ENCODE measurements at regions not wholly inside any gene's neighbourhood (a gene's known extent, or its start where the extent isn't known, plus 50 kb on each side); places are given as distances from the start of the nearest gene placed in this dataset.

DNA sequence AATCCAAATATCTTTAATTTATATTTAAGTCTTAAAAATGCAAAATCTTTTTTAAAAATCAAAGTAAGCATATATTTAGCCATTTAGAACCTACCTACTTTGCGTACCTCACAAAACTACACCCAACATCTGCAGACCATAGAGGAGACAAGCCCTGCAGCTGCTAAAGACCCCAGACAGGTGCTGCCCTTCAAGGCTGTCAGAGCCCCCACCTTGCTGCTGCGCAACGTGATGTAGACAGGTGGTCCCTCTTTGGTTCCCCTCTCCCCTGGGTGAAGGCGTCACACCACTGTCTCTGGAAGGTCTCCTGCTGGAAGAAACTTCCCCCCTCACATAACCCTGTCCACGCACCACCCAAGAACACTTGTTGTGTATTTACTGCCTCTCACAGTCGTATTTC lies 204.5 kb downstream of the ARRDC4 start:
- Histone ChIP-seq H3K4me1 (ENCODE audit: control insufficient read depth in 2 of 2, insufficient read depth in 2 of 2, low read length in 2 of 2) (peaks cover 5 to 15% of the 10 kb centered on the region in 2 donors), H3K9ac (ENCODE audit: low read length) (no peak overlapping the region), H2AFZ (ENCODE audit: insufficient read depth, low read depth, low read length, poor library complexity, severe bottlenecking) (no peak overlapping the region), H3K36me3 (replicated peaks in 1 of 2; ENCODE audit: control extremely low read depth in 1 of 2, control insufficient read depth in 1 of 2, extremely low read depth in 1 of 2, insufficient read depth in 2 of 2, low read length in 1 of 2) (no peaks in the 10 kb centered on the region), H3K79me2 (ENCODE audit: control insufficient read depth, insufficient read depth, low read length) (no peaks in the 10 kb centered on the region), H3K9me3 (ENCODE audit: control extremely low read depth in 1 of 3, control insufficient read depth in 2 of 3, insufficient read depth in 1 of 3, low read length in 2 of 3) (no peaks in the 10 kb centered on the region), H3K4me3 (ENCODE audit: control extremely low read depth in 1 of 5, extremely low read depth in 1 of 5, insufficient read depth in 1 of 5, low read depth in 2 of 5, low read length in 4 of 5) (no peak overlapping the region), H3K4me2 (replicated peaks; ENCODE audit: low read depth, low read length, poor library complexity, severe bottlenecking) (no peak overlapping the region), H4K20me1 (ENCODE audit: control insufficient read depth, insufficient read depth, low read length, poor library complexity, severe bottlenecking) (no peaks in the 10 kb centered on the region), H3K27ac (ENCODE audit: low read length in 2 of 2) (no peak overlapping the region), H3K27me3 (replicated peaks in 1 of 4; ENCODE audit: control extremely low read depth in 1 of 4, control insufficient read depth in 3 of 4, insufficient read depth in 4 of 4, low read length in 3 of 4) (no peaks in the 10 kb centered on the region)
- Mint-ChIP-seq H3K4me3 (no peak overlapping the region), H3K4me1 (peaks cover 17% of the 10 kb centered on the region), H3K9me3 (ENCODE audit: insufficient read depth) (no peaks in the 10 kb centered on the region), H3K27me3 (no peaks in the 10 kb centered on the region), H3K27ac (no peak overlapping the region)
- WGBS (ENCODE audit: insufficient coverage): 41% methylated on average over 3 of the region's 6 CpGs
- ChIA-PET CTCF (no interaction called here), POLR2A (no interaction called here)
- ATAC-seq (ENCODE audit: low read depth): no peak
- intact Hi-C loops (cut with micrococcal nuclease): no loop called here
- no peak for TF ChIP-seq EZH2 (IDR thresholded peaks at IDR 0.05; ENCODE audit: borderline replicate concordance, insufficient read depth, low read depth, low read length, poor library complexity, severe bottlenecking)
- TF ChIP-seq, protein P1, sequence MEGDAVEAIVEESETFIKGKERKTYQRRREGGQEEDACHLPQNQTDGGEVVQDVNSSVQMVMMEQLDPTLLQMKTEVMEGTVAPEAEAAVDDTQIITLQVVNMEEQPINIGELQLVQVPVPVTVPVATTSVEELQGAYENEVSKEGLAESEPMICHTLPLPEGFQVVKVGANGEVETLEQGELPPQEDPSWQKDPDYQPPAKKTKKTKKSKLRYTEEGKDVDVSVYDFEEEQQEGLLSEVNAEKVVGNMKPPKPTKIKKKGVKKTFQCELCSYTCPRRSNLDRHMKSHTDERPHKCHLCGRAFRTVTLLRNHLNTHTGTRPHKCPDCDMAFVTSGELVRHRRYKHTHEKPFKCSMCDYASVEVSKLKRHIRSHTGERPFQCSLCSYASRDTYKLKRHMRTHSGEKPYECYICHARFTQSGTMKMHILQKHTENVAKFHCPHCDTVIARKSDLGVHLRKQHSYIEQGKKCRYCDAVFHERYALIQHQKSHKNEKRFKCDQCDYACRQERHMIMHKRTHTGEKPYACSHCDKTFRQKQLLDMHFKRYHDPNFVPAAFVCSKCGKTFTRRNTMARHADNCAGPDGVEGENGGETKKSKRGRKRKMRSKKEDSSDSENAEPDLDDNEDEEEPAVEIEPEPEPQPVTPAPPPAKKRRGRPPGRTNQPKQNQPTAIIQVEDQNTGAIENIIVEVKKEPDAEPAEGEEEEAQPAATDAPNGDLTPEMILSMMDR (IDR thresholded peaks at IDR 0.05): no peak
- DNase-seq: no peak

DNA sequence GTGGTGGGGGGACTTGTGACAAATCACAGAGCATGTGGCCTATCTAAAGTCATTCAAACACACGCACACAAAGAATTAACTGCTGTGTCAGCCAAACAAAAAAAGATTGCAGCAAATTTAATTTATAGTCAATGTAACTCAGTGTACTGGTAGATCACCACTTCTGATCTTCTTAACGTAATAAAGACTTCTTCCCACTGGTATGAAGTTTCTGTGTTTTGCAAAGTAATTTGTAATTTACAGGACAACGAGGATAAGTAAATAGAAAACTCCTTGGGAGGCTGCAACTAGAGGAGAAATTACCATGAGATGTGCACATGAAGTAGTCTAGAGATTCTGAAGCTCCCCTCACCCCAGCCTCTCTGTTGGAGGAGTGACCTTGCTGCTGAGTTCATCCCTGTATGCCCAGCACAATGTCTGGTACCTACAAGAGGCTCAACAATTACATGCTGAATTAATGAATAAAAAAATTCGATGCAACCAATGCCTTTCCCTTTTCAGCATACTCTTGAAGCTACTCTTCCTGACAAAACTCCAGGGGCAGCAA lies 207.3 kb downstream of the ARRDC4 start:
- no peak for TF ChIP-seq EZH2 (IDR thresholded peaks at IDR 0.05; ENCODE audit: borderline replicate concordance, insufficient read depth, low read depth, low read length, poor library complexity, severe bottlenecking)
- TF ChIP-seq, protein P1 (IDR thresholded peaks at IDR 0.05): no peak
- POLR2A ChIA-PET: no interaction called here

More for the DNA sequence above, 207.3 kb downstream of the ARRDC4 start:
- Histone ChIP-seq H3K9ac (ENCODE audit: low read length) (no peak overlapping the region), H3K4me3 (ENCODE audit: control extremely low read depth in 1 of 5, extremely low read depth in 1 of 5, insufficient read depth in 1 of 5, low read depth in 2 of 5, low read length in 4 of 5) (no peak overlapping the region), H3K9me3 (ENCODE audit: control extremely low read depth in 1 of 3, control insufficient read depth in 2 of 3, insufficient read depth in 1 of 3, low read length in 2 of 3) (no peaks in the 10 kb centered on the region), H3K4me2 (replicated peaks; ENCODE audit: low read depth, low read length, poor library complexity, severe bottlenecking) (no peak overlapping the region), H2AFZ (ENCODE audit: insufficient read depth, low read depth, low read length, poor library complexity, severe bottlenecking) (no peak overlapping the region), H3K4me1 (ENCODE audit: control insufficient read depth in 2 of 2, insufficient read depth in 2 of 2, low read length in 2 of 2) (peaks cover 5 to 7% of the 10 kb centered on the region in 2 donors), H3K27ac (ENCODE audit: low read length in 2 of 2) (no peak overlapping the region), H3K27me3 (replicated peaks in 1 of 4; ENCODE audit: control extremely low read depth in 1 of 4, control insufficient read depth in 3 of 4, insufficient read depth in 4 of 4, low read length in 3 of 4) (no peaks in the 10 kb centered on the region), H3K36me3 (replicated peaks in 1 of 2; ENCODE audit: control extremely low read depth in 1 of 2, control insufficient read depth in 1 of 2, extremely low read depth in 1 of 2, insufficient read depth in 2 of 2, low read length in 1 of 2) (no peaks in the 10 kb centered on the region), H3K79me2 (ENCODE audit: control insufficient read depth, insufficient read depth, low read length) (no peaks in the 10 kb centered on the region), H4K20me1 (ENCODE audit: control insufficient read depth, insufficient read depth, low read length, poor library complexity, severe bottlenecking) (no peaks in the 10 kb centered on the region)
- no CpG with 5 or more reads among the region's 4 CpGs for WGBS (ENCODE audit: insufficient coverage)
- no peaks in the 10 kb centered on the region for H3K27me3 Mint-ChIP-seq
- no peak for DNase-seq
- H3K9me3 Mint-ChIP-seq (ENCODE audit: insufficient read depth): no peaks in the 10 kb centered on the region
- CTCF ChIA-PET: no interaction called here
- H3K4me3 Mint-ChIP-seq: no peak overlapping the region
- H3K27ac Mint-ChIP-seq: no peak overlapping the region
- ATAC-seq (ENCODE audit: low read depth): no peak
- peaks cover 8% of the 10 kb centered on the region for H3K4me1 Mint-ChIP-seq
- intact Hi-C loops (cut with micrococcal nuclease): no loop called here
